HCT116 (cell line): ENCODE measurements at regions not wholly inside any gene's neighbourhood (a gene's known extent, or its start where the extent isn't known, plus 50 kb on each side); places are given as distances from the start of the nearest gene placed in this dataset.

ENCODE experiments used
- ATAC-seq: fragments of 200-7000 bp; cut with Tn5 transposase; 2 replicates; pipeline ENCODE4 v1.9.1; 2020; ENCODE audit warnings: mild to moderate bottlenecking, moderate library complexity
- BruUV-seq: library from RNA; stranded (reverse); fragments of 400-500 nt; replicated peaks from 2 replicates; lab custom pipeline; 2021; lab: Mats Ljungman, UMichigan
- CTCF ChIA-PET: fragments of 300-600 bp; sonication (Branson Sonifier 250); formaldehyde crosslinking; loops from one replicate; lab custom pipeline; 2021; ENCODE audit warnings: antibody characterized with exemption; lab: Charles Lee
- POLR2A ChIA-PET: fragments of 300-600, 350-600 bp; sonication (Branson Sonifier 250); formaldehyde crosslinking; loops from one replicate; lab custom pipeline; 2021; ENCODE audit warnings: antibody characterized with exemption; lab: Charles Lee
- RAD21 ChIA-PET, 2 experiments: fragments of 300-600 bp; sonication (Branson Sonifier 250); formaldehyde crosslinking; loops; one replicate each; lab custom pipeline; 2023; ENCODE audit warnings: low total read pairs in 2 of 2; ENCODE audit not compliant: uncharacterized antibody in 2 of 2, unreplicated experiment in 2 of 2, low non-redundant PET in 1 of 2; lab: Charles Lee
- DNase-seq: peaks from one replicate; pipeline ENCODE4 v3.0.0-alpha.2; 2010; ENCODE audit warnings: low read depth, low spot score
- H2AFZ ChIP-seq: fragments of 200-600 bp; shearing (Covaris generic), sonication (generic); 2 replicates; pipeline ENCODE4 v1.6.1; 2017; ENCODE audit warnings: low read depth, mixed run types, mixed read lengths, antibody characterized with exemption, low read length; ENCODE audit not compliant: poor library complexity, severe bottlenecking
- H3K27ac ChIP-seq: 2 replicates; pipeline ENCODE4 v1.5.1; 2012; ENCODE audit warnings: low read depth, low read length
- H3K27me3 ChIP-seq: fragments of 200-600 bp; sonication (generic); 2 replicates; pipeline ENCODE4 v1.6.1; 2016; ENCODE audit warnings: mixed run types, low read length, mixed read lengths; ENCODE audit not compliant: insufficient read depth
- H3K36me3 ChIP-seq, 2 experiments: fragments of 200-500 bp in 1 of 2; fragments of 200-600 bp in 1 of 2; sonication (Bioruptor generic) in 1 of 2; sonication (generic) in 1 of 2; 2 replicates each; pipeline versions ENCODE4 v1.5.1 to v1.6.1; 2014 to 2016; ENCODE audit warnings: low read length in 2 of 2, inconsistent platforms in 1 of 2, mixed read lengths in 1 of 2, mixed run types in 1 of 2; ENCODE audit not compliant: insufficient read depth in 2 of 2, control insufficient read depth in 1 of 2
- H3K4me1 ChIP-seq, 2 experiments: fragments of 200-600 bp in 1 of 2; sonication (generic) in 1 of 2; 2 replicates each; pipeline versions ENCODE4 v1.5.1 to v1.6.1; 2012 to 2017; ENCODE audit warnings: low read length in 2 of 2, inconsistent platforms in 1 of 2, mild to moderate bottlenecking in 1 of 2, mixed read lengths in 1 of 2, mixed run types in 1 of 2, moderate library complexity in 1 of 2; ENCODE audit not compliant: insufficient read depth in 2 of 2, control insufficient read depth in 1 of 2
- H3K4me2 ChIP-seq: fragments of 200-600 bp; sonication (generic); 2 replicates; pipeline ENCODE4 v1.6.1; 2017; ENCODE audit warnings: mixed run types, low read length, mixed read lengths
- H3K4me3 ChIP-seq, 2 experiments: fragments of 200-600 bp in 1 of 2; sonication (generic) in 1 of 2; replicated peaks in 1 of 2; 2 replicates each; pipeline ENCODE4 v1.5.1; 2011 to 2016; ENCODE audit warnings: low read length in 2 of 2, control low read depth in 1 of 2, low read depth in 1 of 2, mild to moderate bottlenecking in 1 of 2, mixed read lengths in 1 of 2, mixed run types in 1 of 2
- H3K79me2 ChIP-seq: fragments of 200-600 bp; sonication (generic); 2 replicates; pipeline ENCODE4 v1.6.1; 2017; ENCODE audit warnings: mild to moderate bottlenecking, mixed run types, low read length, moderate library complexity, mixed read lengths; ENCODE audit not compliant: insufficient read depth
- H3K9ac ChIP-seq: fragments of 200-600 bp; sonication (generic); 2 replicates; pipeline ENCODE4 v1.6.1; 2016; ENCODE audit warnings: low read length, mixed read lengths
- H3K9me2 ChIP-seq: fragments of 200-600 bp; sonication (generic), shearing (Covaris generic); 2 replicates; pipeline ENCODE4 v1.6.1; 2017; ENCODE audit warnings: mixed run types, mild to moderate bottlenecking, moderate library complexity; ENCODE audit not compliant: insufficient read depth
- H3K9me3 ChIP-seq, 2 experiments: fragments of 200-500 bp in 1 of 2; fragments of 200-600 bp in 1 of 2; sonication (Bioruptor generic) in 1 of 2; sonication (generic) in 1 of 2; 2 replicates each; pipeline ENCODE4 v1.6.1; 2014 to 2017; ENCODE audit warnings: low read length in 2 of 2, mixed read lengths in 2 of 2, inconsistent platforms in 1 of 2, low read depth in 1 of 2, mild to moderate bottlenecking in 1 of 2, mixed run types in 1 of 2, moderate library complexity in 1 of 2; ENCODE audit not compliant: control insufficient read depth in 1 of 2, insufficient read depth in 1 of 2
- H4K20me1 ChIP-seq: fragments of 200-600 bp; sonication (generic), shearing (Covaris generic); 2 replicates; pipeline ENCODE4 v1.6.1; 2017; ENCODE audit warnings: mixed run types, mild to moderate bottlenecking, moderate library complexity; ENCODE audit not compliant: insufficient read depth
- CEBPB ChIP-seq: IDR thresholded peaks from 2 replicates; pipeline ENCODE4 v1.6.1; 2012; ENCODE audit warnings: low read depth
- CTCF ChIP-seq, 3 experiments: fragments of 200-600 bp in 1 of 3; sonication (generic) in 1 of 3; IDR thresholded peaks in 2 of 3; conservative IDR thresholded peaks in 1 of 3; 2 replicates each; pipeline ENCODE4 v1.5.1; 2012 to 2017; ENCODE audit warnings: low read depth in 2 of 3, low read length in 2 of 3, antibody characterized with exemption in 1 of 3, borderline replicate concordance in 1 of 3, control low read depth in 1 of 3, mild to moderate bottlenecking in 1 of 3, mixed read lengths in 1 of 3, mixed run types in 1 of 3, moderate library complexity in 1 of 3; ENCODE audit not compliant: insufficient read depth in 1 of 3
- EGR1 ChIP-seq: IDR thresholded peaks from 2 replicates; pipeline ENCODE4 v1.6.1; 2012; ENCODE audit warnings: low read depth
- ELF1 ChIP-seq: IDR thresholded peaks from 2 replicates; pipeline ENCODE4 v1.6.1; 2012; ENCODE audit warnings: low read depth, borderline replicate concordance
- EZH2 ChIP-seq: fragments of 200-600 bp; sonication (generic); IDR thresholded peaks from 2 replicates; pipeline ENCODE4 v1.6.1; 2017; ENCODE audit warnings: antibody characterized with exemption, mixed run types
- MAX ChIP-seq: IDR thresholded peaks from 2 replicates; pipeline ENCODE4 v1.6.1; 2012
- POLR2A ChIP-seq: IDR thresholded peaks from 2 replicates; pipeline ENCODE4 v1.7.0; 2011; ENCODE audit warnings: borderline replicate concordance; ENCODE audit not compliant: insufficient read depth, insufficient read length; ENCODE audit errors: extremely low read depth
- POLR2AphosphoS5 ChIP-seq: IDR thresholded peaks from 2 replicates; pipeline ENCODE4 v1.6.1; 2011; ENCODE audit warnings: mild to moderate bottlenecking, low read depth, low read length, moderate library complexity
- REST ChIP-seq: IDR thresholded peaks from 2 replicates; pipeline ENCODE4 v1.6.1; 2012; ENCODE audit warnings: low read depth
- SIN3A ChIP-seq: IDR thresholded peaks from 2 replicates; pipeline ENCODE4 v1.6.1; 2012; ENCODE audit warnings: low read depth
- SP1 ChIP-seq: IDR thresholded peaks from 2 replicates; pipeline ENCODE4 v1.6.1; 2012; ENCODE audit warnings: low read depth
- TCF7L2 ChIP-seq: IDR thresholded peaks from 2 replicates; pipeline ENCODE4 v1.7.0; 2011; ENCODE audit warnings: borderline replicate concordance, inconsistent platforms; ENCODE audit not compliant: insufficient read depth, insufficient read length; ENCODE audit errors: extremely low read depth
- ZNF274 ChIP-seq: fragments of 200-500 bp; sonication (Bioruptor generic); IDR thresholded peaks from 2 replicates; pipeline ENCODE4 v1.6.1; 2014; ENCODE audit warnings: mild to moderate bottlenecking, low read depth, low read length, inconsistent platforms
- intact Hi-C: fragments of 100-400 bp; cut with micrococcal nuclease; formaldehyde crosslinking; loops from 2 replicates; pipeline ENCODE4 v1.10.0; 2022

- TF ChIP-seq MAX (no peak), EGR1 (no peak), ELF1 (no peak), REST (no peak), TCF7L2 (no peak), ZNF274 (no peak), CEBPB (no peak), POLR2A (no peak), SP1 (no peak), SIN3A (no peak)
Observed at GRCh38 chr10:4390219-4390618, 435.8 kb upstream of the AKR1E2 start (continued).

GRCh38 chr10:4385231-4385870 is 440.7 kb upstream of the AKR1E2 start:
- no peak overlapping the region for H3K4me3 ChIP-seq
- H3K27ac ChIP-seq, result no peak overlapping the region
- ATAC-seq (no peak), DNase-seq (no peak)
- ChIA-PET CTCF (no interaction called here), RAD21 (no interaction called here), POLR2A (no interaction called here)
- no peaks in the 10 kb centered on the region for H3K36me3 ChIP-seq
- no peak overlapping the region for H3K9ac ChIP-seq
- no peaks in the 10 kb centered on the region for H4K20me1 ChIP-seq
- no peaks in the 10 kb centered on the region for H3K9me2 ChIP-seq
- no peaks in the 10 kb centered on the region for H3K9me3 ChIP-seq
- no peak overlapping the region for H3K4me2 ChIP-seq
- no peak for TF ChIP-seq POLR2AphosphoS5
- no peak for TF ChIP-seq CTCF (IDR thresholded peaks at IDR 0.05 in 2 of 3, conservative IDR thresholded peaks at IDR 0.05 in 1 of 3; ENCODE audit: borderline replicate concordance in 1 of 3, insufficient read depth in 1 of 3, low read depth in 2 of 3, low read length in 2 of 3)
- TF ChIP-seq SP1, result no peak
- TF ChIP-seq EZH2, result no peak
- intact Hi-C loops, result no loop called here
- BruUV-seq, result no TSS peak
- no peaks in the 10 kb centered on the region for H3K4me1 ChIP-seq
- H3K79me2 ChIP-seq, result no peaks in the 10 kb centered on the region
- H2AFZ ChIP-seq, result no peak overlapping the region
- H3K27me3 ChIP-seq, result no peaks in the 10 kb centered on the region
